SK-N-SH treated with all-trans-retinoic acid at 6 μM for 48 hours (cell line): ENCODE measurements at regions not wholly inside any gene's neighbourhood (a gene's known extent, or its start where the extent isn't known, plus 50 kb on each side); places are given as distances from the start of the nearest gene placed in this dataset.

Experiments
- RARB ChIP-seq: fragments of 250-450 bp; sonication (Bioruptor Pico); IDR thresholded peaks from 2 replicates; pipeline ENCODE4 v1.8.0; 2021; ENCODE audit warnings: mild to moderate bottlenecking, moderate library complexity
- TF ChIP-seq, protein P1 (sequence below): fragments of 250-450 bp; sonication (Bioruptor Pico); IDR thresholded peaks from 2 replicates; pipeline ENCODE4 v1.5.0; 2020; ENCODE audit warnings: mild to moderate bottlenecking, moderate library complexity
- TF ChIP-seq, protein P2 (sequence below): fragments of 250-450 bp; sonication (Bioruptor Pico); IDR thresholded peaks from 2 replicates; pipeline ENCODE4 v1.8.0; 2020; ENCODE audit warnings: mild to moderate bottlenecking, moderate library complexity, borderline replicate concordance

DNA sequence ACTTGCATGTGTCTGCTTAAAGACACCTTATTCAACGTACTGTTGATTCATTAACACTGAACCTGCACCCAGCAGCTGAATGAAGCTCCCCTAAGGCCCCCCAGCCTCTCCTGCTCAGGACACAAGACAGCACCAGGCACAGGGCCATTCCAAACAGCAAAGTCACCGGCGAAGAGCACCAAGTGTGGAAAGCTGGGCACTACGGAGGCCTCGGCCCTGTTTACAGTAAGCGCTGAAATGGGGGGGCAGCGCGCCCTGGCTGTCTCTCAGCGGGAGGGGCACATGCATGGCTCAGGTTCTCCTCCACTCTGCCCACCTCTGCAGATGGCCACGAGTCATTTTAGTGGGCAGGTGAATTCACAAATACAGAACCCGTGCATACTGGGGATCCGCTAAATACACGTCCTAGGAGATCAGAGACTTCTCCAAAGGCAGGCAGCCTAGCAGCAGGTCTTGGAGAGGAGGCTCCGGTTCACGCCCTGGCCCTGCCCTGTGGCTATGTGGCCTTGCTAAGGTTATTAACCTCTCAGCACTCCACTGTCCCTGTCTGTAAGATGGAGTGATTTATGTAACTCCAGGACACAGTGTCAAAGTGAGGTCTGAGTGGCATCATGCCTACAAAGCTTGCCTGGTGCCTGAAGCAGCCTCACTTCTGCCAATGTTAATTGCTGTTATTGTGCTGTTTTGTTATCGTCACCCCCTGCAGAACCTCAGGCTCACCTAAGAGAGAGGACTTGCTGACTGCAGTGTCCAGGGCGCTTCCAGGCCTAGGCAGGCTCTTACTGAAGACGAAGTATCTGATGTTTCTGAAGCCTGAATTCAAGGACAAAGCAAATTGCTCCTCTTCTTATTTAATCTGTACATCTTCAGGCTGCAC lies 207.4 kb upstream of the SOX1 start:
- TF ChIP-seq, protein P1, sequence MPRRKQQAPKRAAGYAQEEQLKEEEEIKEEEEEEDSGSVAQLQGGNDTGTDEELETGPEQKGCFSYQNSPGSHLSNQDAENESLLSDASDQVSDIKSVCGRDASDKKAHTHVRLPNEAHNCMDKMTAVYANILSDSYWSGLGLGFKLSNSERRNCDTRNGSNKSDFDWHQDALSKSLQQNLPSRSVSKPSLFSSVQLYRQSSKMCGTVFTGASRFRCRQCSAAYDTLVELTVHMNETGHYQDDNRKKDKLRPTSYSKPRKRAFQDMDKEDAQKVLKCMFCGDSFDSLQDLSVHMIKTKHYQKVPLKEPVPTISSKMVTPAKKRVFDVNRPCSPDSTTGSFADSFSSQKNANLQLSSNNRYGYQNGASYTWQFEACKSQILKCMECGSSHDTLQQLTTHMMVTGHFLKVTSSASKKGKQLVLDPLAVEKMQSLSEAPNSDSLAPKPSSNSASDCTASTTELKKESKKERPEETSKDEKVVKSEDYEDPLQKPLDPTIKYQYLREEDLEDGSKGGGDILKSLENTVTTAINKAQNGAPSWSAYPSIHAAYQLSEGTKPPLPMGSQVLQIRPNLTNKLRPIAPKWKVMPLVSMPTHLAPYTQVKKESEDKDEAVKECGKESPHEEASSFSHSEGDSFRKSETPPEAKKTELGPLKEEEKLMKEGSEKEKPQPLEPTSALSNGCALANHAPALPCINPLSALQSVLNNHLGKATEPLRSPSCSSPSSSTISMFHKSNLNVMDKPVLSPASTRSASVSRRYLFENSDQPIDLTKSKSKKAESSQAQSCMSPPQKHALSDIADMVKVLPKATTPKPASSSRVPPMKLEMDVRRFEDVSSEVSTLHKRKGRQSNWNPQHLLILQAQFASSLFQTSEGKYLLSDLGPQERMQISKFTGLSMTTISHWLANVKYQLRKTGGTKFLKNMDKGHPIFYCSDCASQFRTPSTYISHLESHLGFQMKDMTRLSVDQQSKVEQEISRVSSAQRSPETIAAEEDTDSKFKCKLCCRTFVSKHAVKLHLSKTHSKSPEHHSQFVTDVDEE (CRISPR knock-in tag): no peak
- TF ChIP-seq RARB (CRISPR knock-in tag): no peak
- TF ChIP-seq, protein P2, sequence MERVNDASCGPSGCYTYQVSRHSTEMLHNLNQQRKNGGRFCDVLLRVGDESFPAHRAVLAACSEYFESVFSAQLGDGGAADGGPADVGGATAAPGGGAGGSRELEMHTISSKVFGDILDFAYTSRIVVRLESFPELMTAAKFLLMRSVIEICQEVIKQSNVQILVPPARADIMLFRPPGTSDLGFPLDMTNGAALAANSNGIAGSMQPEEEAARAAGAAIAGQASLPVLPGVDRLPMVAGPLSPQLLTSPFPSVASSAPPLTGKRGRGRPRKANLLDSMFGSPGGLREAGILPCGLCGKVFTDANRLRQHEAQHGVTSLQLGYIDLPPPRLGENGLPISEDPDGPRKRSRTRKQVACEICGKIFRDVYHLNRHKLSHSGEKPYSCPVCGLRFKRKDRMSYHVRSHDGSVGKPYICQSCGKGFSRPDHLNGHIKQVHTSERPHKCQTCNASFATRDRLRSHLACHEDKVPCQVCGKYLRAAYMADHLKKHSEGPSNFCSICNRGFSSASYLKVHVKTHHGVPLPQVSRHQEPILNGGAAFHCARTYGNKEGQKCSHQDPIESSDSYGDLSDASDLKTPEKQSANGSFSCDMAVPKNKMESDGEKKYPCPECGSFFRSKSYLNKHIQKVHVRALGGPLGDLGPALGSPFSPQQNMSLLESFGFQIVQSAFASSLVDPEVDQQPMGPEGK (CRISPR knock-in tag): no peak
